ENCODE measurements at regions not wholly inside any gene's neighbourhood (a gene's known extent, or its start where the extent isn't known, plus 50 kb on each side); places are given as distances from the start of the nearest gene placed in this dataset.

DNA sequence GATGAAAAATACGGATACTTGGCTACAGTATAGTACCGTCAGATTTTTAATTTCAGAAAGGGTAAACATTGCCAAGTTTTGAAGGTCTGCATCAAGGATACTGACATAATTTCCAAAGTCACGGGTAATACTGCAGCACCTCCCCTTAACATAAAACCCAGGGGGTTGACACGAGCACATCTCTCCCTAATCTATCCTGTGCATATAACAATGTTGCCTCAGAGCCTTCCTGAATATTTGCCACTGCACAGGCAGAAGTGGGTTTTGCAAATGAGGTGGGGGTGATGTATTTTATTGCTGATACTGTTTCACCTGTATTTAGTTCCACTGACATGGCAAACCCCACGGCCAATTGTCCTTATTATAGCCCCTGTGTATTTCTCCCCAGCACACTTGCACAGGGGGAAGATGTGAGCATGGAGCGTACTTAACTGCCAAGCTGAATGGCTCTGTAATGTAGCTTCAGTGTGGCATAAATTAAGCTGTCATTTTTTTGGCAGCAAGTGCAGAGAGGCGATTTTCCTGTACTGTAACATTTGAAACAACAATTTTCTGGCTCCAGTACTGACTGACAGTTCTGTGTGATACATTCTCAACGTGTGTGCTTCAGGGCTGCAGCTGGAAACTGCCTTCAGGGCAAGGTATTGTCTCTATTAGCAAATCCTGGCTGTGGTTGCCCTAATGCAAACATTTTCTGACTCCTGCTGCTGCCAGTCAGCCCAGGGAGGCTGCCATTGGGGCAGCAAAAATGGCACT lies 299.6 kb upstream of the SP4 start:
- Mint-ChIP-seq H3K4me1 (ENCODE audit: low read depth, unreplicated experiment) (no peaks in the 10 kb centered on the region), H3K4me3 (ENCODE audit: unreplicated experiment) (no peak overlapping the region), H3K27ac (ENCODE audit: unreplicated experiment) (no peak overlapping the region), H3K27me3 (ENCODE audit: unreplicated experiment) (peaks cover 4% of the 10 kb centered on the region), H3K9me3 (ENCODE audit: unreplicated experiment) (peaks cover 3% of the 10 kb centered on the region), H3K36me3 (ENCODE audit: unreplicated experiment) (no peaks in the 10 kb centered on the region)
- TF ChIP-seq, protein P1, sequence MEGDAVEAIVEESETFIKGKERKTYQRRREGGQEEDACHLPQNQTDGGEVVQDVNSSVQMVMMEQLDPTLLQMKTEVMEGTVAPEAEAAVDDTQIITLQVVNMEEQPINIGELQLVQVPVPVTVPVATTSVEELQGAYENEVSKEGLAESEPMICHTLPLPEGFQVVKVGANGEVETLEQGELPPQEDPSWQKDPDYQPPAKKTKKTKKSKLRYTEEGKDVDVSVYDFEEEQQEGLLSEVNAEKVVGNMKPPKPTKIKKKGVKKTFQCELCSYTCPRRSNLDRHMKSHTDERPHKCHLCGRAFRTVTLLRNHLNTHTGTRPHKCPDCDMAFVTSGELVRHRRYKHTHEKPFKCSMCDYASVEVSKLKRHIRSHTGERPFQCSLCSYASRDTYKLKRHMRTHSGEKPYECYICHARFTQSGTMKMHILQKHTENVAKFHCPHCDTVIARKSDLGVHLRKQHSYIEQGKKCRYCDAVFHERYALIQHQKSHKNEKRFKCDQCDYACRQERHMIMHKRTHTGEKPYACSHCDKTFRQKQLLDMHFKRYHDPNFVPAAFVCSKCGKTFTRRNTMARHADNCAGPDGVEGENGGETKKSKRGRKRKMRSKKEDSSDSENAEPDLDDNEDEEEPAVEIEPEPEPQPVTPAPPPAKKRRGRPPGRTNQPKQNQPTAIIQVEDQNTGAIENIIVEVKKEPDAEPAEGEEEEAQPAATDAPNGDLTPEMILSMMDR (IDR thresholded peaks at IDR 0.05; ENCODE audit: partially characterized antibody, unreplicated experiment): no peak
- DNase-seq: no peak

DNA sequence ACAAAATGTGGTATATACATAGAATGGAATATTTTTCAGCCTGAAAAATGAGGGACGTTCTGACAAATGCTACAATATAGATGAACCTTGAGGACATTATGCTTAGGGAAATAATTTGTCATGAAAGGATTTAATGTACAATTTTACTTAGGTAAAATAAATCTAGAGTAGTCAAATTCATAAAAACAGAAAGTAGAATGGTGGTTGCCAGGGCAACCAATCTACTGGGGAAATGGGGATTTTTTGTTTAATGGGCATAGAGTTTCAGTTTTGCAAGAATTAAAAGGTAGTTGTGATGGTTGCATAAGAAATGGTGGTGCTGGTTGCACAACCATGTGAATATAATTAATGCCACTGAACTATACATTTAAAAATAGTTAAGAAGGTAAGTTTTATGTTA lies 296.0 kb upstream of the SP4 start:
- Mint-ChIP-seq H3K36me3 (ENCODE audit: unreplicated experiment) (peaks cover 5% of the 10 kb centered on the region), H3K4me1 (ENCODE audit: low read depth, unreplicated experiment) (no peaks in the 10 kb centered on the region), H3K4me3 (ENCODE audit: unreplicated experiment) (no peak overlapping the region), H3K9me3 (ENCODE audit: unreplicated experiment) (peaks cover 3% of the 10 kb centered on the region), H3K27me3 (ENCODE audit: unreplicated experiment) (peaks cover 7% of the 10 kb centered on the region), H3K27ac (ENCODE audit: unreplicated experiment) (no peak overlapping the region)
- DNase-seq: no peak
- TF ChIP-seq, protein P1 (IDR thresholded peaks at IDR 0.05; ENCODE audit: partially characterized antibody, unreplicated experiment): no peak

DNA sequence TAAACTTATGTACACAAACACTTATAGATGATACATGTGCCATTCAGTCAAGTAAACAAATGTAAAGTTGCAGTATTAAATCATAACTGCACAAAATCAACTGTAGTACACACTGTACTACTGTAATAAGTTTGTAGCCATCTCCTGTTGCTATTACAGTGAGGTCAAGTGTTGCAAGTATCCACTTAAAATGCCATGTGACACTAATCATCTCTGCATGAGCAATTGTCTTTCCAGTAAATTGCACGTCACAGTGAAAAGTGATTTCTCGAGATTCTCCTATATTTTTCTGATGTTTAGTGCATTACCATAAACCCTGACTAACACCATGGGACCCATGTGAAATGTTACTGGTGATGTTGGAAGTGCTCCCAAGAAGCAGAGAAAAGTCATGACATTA lies 293.3 kb upstream of the SP4 start:
- Mint-ChIP-seq H3K27me3 (ENCODE audit: unreplicated experiment) (peaks cover 5% of the 10 kb centered on the region), H3K4me3 (ENCODE audit: unreplicated experiment) (no peak overlapping the region), H3K4me1 (ENCODE audit: low read depth, unreplicated experiment) (no peaks in the 10 kb centered on the region), H3K27ac (ENCODE audit: unreplicated experiment) (no peak overlapping the region), H3K36me3 (ENCODE audit: unreplicated experiment) (peaks cover 5% of the 10 kb centered on the region), H3K9me3 (ENCODE audit: unreplicated experiment) (peaks cover 2% of the 10 kb centered on the region)
- TF ChIP-seq, protein P1 (IDR thresholded peaks at IDR 0.05; ENCODE audit: partially characterized antibody, unreplicated experiment): no peak
- no peak for DNase-seq

DNA sequence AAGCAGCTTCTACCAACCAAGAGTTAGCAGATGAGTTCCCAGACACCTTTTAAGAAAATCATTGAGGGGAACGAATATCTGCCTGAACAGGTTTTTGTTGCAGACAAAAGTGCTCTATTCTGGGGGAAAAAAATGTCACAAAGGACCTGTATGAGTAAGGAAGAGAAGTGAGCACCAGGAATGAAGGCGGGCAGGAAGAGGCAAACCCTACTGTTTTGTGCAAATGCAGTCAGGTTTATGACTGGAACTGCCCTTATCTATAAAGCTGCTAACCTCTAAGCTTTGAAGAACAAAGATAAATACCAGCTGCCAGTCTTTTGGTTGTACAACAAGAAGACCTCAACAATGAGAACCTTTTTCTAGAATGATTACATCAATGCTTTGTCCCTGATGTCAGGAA lies 292.4 kb upstream of the SP4 start:
- Mint-ChIP-seq H3K36me3 (ENCODE audit: unreplicated experiment) (peaks cover 5% of the 10 kb centered on the region), H3K27me3 (ENCODE audit: unreplicated experiment) (peaks cover 5% of the 10 kb centered on the region), H3K4me3 (ENCODE audit: unreplicated experiment) (no peak overlapping the region)

DNA sequence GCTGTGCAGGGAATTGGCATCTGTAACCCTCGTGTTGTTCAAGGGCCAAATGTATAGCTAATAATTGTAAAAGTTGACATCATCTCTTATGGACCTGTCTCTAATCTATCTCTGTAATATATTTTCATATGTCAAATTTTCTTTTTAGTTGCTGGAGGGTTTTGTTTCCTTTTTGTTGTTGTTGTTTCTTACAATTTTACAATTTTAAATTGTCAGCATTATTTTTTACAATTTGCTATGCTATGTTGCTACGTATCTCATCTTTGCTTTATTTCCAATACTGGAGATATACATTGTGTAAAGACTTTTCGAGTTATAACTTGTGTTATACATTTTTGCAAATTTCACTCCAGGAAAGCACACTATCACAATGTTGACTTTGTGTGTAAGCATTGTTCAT lies 290.2 kb upstream of the SP4 start:
- no peak for DNase-seq
- TF ChIP-seq, protein P1 (IDR thresholded peaks at IDR 0.05; ENCODE audit: partially characterized antibody, unreplicated experiment): no peak
- Mint-ChIP-seq H3K27ac (ENCODE audit: unreplicated experiment) (no peak overlapping the region), H3K36me3 (ENCODE audit: unreplicated experiment) (peaks cover 5% of the 10 kb centered on the region), H3K27me3 (ENCODE audit: unreplicated experiment) (peaks cover 5% of the 10 kb centered on the region), H3K4me1 (ENCODE audit: low read depth, unreplicated experiment) (no peaks in the 10 kb centered on the region), H3K9me3 (ENCODE audit: unreplicated experiment) (no peaks in the 10 kb centered on the region), H3K4me3 (ENCODE audit: unreplicated experiment) (no peak overlapping the region)

More for the DNA sequence above, 292.4 kb upstream of the SP4 start:
- Mint-ChIP-seq H3K4me1 (ENCODE audit: low read depth, unreplicated experiment) (no peaks in the 10 kb centered on the region), H3K27ac (ENCODE audit: unreplicated experiment) (no peak overlapping the region), H3K9me3 (ENCODE audit: unreplicated experiment) (no peaks in the 10 kb centered on the region)
- DNase-seq: no peak
- TF ChIP-seq, protein P1 (IDR thresholded peaks at IDR 0.05; ENCODE audit: partially characterized antibody, unreplicated experiment): no peak
